Neuronal stem cell (in vitro differentiated cells): ENCODE measurements at regions not wholly inside any gene's neighbourhood (a gene's known extent, or its start where the extent isn't known, plus 50 kb on each side); places are given as distances from the start of the nearest gene placed in this dataset.

ENCODE experiments used
- DNase-seq: peaks from one replicate; pipeline ENCODE4 v3.0.0-alpha.2; 2013; ENCODE audit warnings: low spot score
- H2AFZ ChIP-seq: one replicate; pipeline ENCODE4 v1.6.1; 2013; ENCODE audit warnings: mild to moderate bottlenecking, low read length, inconsistent platforms
- H2AK5ac ChIP-seq: 2 replicates; pipeline ENCODE4 v1.6.1; 2013; ENCODE audit warnings: low read depth, mild to moderate bottlenecking, inconsistent platforms, low read length, moderate library complexity, mixed read lengths
- H2BK120ac ChIP-seq: 2 replicates; pipeline ENCODE4 v1.6.1; 2013; ENCODE audit warnings: low read depth, mild to moderate bottlenecking, inconsistent platforms, low read length, moderate library complexity, mixed read lengths
- H2BK12ac ChIP-seq: one replicate; pipeline ENCODE4 v1.6.1; 2013; ENCODE audit warnings: low read length, inconsistent platforms
- H2BK15ac ChIP-seq: 2 replicates; pipeline ENCODE4 v1.6.1; 2013; ENCODE audit warnings: mild to moderate bottlenecking, low read length, inconsistent platforms, mixed read lengths
- H2BK5ac ChIP-seq: one replicate; pipeline ENCODE4 v1.6.1; 2013; ENCODE audit warnings: inconsistent platforms, mild to moderate bottlenecking, low read length, moderate library complexity
- H3K14ac ChIP-seq: one replicate; pipeline ENCODE4 v1.6.1; 2013; ENCODE audit warnings: low read length, inconsistent platforms
- H3K18ac ChIP-seq: 2 replicates; pipeline ENCODE4 v1.6.1; 2013; ENCODE audit warnings: low read length, inconsistent platforms
- H3K23ac ChIP-seq: 2 replicates; pipeline ENCODE4 v1.6.1; 2013; ENCODE audit warnings: low read depth, mild to moderate bottlenecking, mixed read lengths, low read length, inconsistent platforms; ENCODE audit not compliant: poor library complexity
- H3K27ac ChIP-seq: replicated peaks from 3 replicates; pipeline ENCODE4 v1.5.1; 2013; ENCODE audit warnings: low read length, inconsistent platforms
- H3K27me3 ChIP-seq, 3 experiments: 2 replicates each; pipeline ENCODE4 v1.6.1; 2013; ENCODE audit warnings: low read length in 3 of 3, mild to moderate bottlenecking in 2 of 3, inconsistent platforms in 1 of 3, low read depth in 1 of 3, mixed read lengths in 1 of 3, moderate library complexity in 1 of 3; ENCODE audit not compliant: control insufficient read depth in 3 of 3, insufficient read depth in 3 of 3
- H3K36me3 ChIP-seq, 2 donors: replicated peaks in 1 of 2; 2 replicates each; pipeline ENCODE4 v1.6.1; 2013; ENCODE audit warnings: low read length in 2 of 2; ENCODE audit not compliant: control insufficient read depth in 2 of 2, insufficient read depth in 2 of 2
- H3K4ac ChIP-seq: 2 replicates; pipeline ENCODE4 v1.6.1; 2013; ENCODE audit warnings: inconsistent platforms, mild to moderate bottlenecking, low read length, moderate library complexity
- H3K4me1 ChIP-seq, 2 donors: 1 replicate in 1 of 2; 2 replicates in 1 of 2; pipeline ENCODE4 v1.6.1; 2013; ENCODE audit warnings: low read length in 2 of 2, low read depth in 1 of 2; ENCODE audit not compliant: control insufficient read depth in 2 of 2, insufficient read depth in 1 of 2
- H3K4me2 ChIP-seq: one replicate; pipeline ENCODE4 v1.6.1; 2013; ENCODE audit warnings: mild to moderate bottlenecking, low read length, inconsistent platforms; ENCODE audit not compliant: insufficient read depth, poor library complexity, severe bottlenecking
- H3K4me3 ChIP-seq, 2 donors: 2 replicates each; pipeline ENCODE4 v1.5.1; 2013; ENCODE audit warnings: low read length in 2 of 2, mild to moderate bottlenecking in 2 of 2, inconsistent platforms in 1 of 2, moderate library complexity in 1 of 2
- H3K79me1 ChIP-seq: one replicate; pipeline ENCODE4 v1.6.1; 2013; ENCODE audit warnings: low read depth, mild to moderate bottlenecking, inconsistent platforms, low read length, moderate library complexity
- H3K9ac ChIP-seq: one replicate; pipeline ENCODE4 v1.6.1; 2013; ENCODE audit warnings: mild to moderate bottlenecking, low read depth, low read length, inconsistent platforms; ENCODE audit not compliant: poor library complexity
- H3K9me3 ChIP-seq, 2 donors: replicated peaks in 1 of 2; 2 replicates each; pipeline versions ENCODE3 to v1.6.1; 2013; ENCODE audit warnings: low read length in 2 of 2, mild to moderate bottlenecking in 2 of 2, inconsistent platforms in 1 of 2, low read depth in 1 of 2, mixed read lengths in 1 of 2, moderate library complexity in 1 of 2; ENCODE audit not compliant: control insufficient read depth in 2 of 2, insufficient read depth in 1 of 2
- H4K8ac ChIP-seq: one replicate; pipeline ENCODE4 v1.6.1; 2013; ENCODE audit warnings: low read depth, mild to moderate bottlenecking, inconsistent platforms, low read length, moderate library complexity
- H4K91ac ChIP-seq: one replicate; pipeline ENCODE4 v1.6.1; 2013; ENCODE audit warnings: low read length, low read depth, mild to moderate bottlenecking, inconsistent platforms; ENCODE audit not compliant: poor library complexity
- WGBS, 2 donors: extraction: QIAGEN DNeasy Blood & Tissue Kit; methylation state at CpG; one replicate each; pipeline ENCODE4 v1.1.7; 2013; ENCODE audit warnings: missing lambda C conversion rate in 2 of 2, mixed read lengths in 1 of 2; ENCODE audit not compliant: insufficient read length in 2 of 2, insufficient replicate concordance in 1 of 2; ENCODE audit errors: extremely low coverage in 2 of 2; 5-methylcytosine and 5-hydroxymethylcytosine counted together

- Histone ChIP-seq H2BK120ac (no peak overlapping the region), H3K79me1 (no peaks in the 10 kb centered on the region), H4K91ac (no peak overlapping the region), H3K23ac (no peak overlapping the region), H3K18ac (no peak overlapping the region), H3K36me3 (no peaks in the 10 kb centered on the region), H3K4me3 (no peak overlapping the region), H2BK12ac (no peak overlapping the region), H3K4ac (no peak overlapping the region), H3K27ac (no peak overlapping the region), H2BK5ac (no peak overlapping the region), H2AFZ (no peak overlapping the region), H3K4me2 (no peak overlapping the region), H2AK5ac (no peak overlapping the region), H3K4me1 (peaks cover 7 to 17% of the 10 kb centered on the region in 2 donors), H3K9me3 (no peaks in the 10 kb centered on the region), H3K27me3 (peaks cover 0 to 18% (median 0%) of the 10 kb centered on the region in 3 experiments), H3K14ac (no peak overlapping the region), H4K8ac (no peak overlapping the region), H2BK15ac (no peak overlapping the region), H3K9ac (no peak overlapping the region)
- WGBS, 2 donors, result no CpG with 5 or more reads among the region's 3 CpGs
- DNase-seq, result no peak
Observed at GRCh38 chr9:38342532-38342931, 50.0 kb upstream of the ALDH1B1 start.

GRCh38 chr9:38342096-38342495, 50.4 kb upstream of the ALDH1B1 start:
- Histone ChIP-seq H3K27me3 (peaks cover 0 to 21% (median 0%) of the 10 kb centered on the region in 3 experiments), H4K8ac (no peak overlapping the region), H2BK120ac (no peak overlapping the region), H2BK5ac (no peak overlapping the region), H3K36me3 (no peaks in the 10 kb centered on the region), H2AFZ (no peak overlapping the region), H3K27ac (no peak overlapping the region), H3K18ac (no peak overlapping the region), H4K91ac (no peak overlapping the region), H3K14ac (no peak overlapping the region), H2BK15ac (no peak overlapping the region), H3K9me3 (no peaks in the 10 kb centered on the region), H3K4me1 (peaks cover 9 to 13% of the 10 kb centered on the region in 2 donors), H3K4me3 (no peak overlapping the region), H3K79me1 (no peaks in the 10 kb centered on the region), H3K9ac (no peak overlapping the region), H2BK12ac (no peak overlapping the region), H2AK5ac (no peak overlapping the region), H3K4ac (no peak overlapping the region), H3K23ac (no peak overlapping the region), H3K4me2 (no peak overlapping the region)
- no CpG with 5 or more reads among the region's 4 CpGs for WGBS, 2 donors
- no peak for DNase-seq

GRCh38 chr9:38339496-38339895, 53.0 kb upstream of the ALDH1B1 start:
- Histone ChIP-seq H3K4me2 (no peak overlapping the region), H3K4ac (no peak overlapping the region), H3K27ac (no peak overlapping the region), H3K4me1 (peaks cover 2 to 3% of the 10 kb centered on the region in 2 donors), H3K18ac (no peak overlapping the region), H3K4me3 (no peak overlapping the region), H3K23ac (no peak overlapping the region), H2BK15ac (no peak overlapping the region), H2BK120ac (no peak overlapping the region), H3K9me3 (no peaks in the 10 kb centered on the region), H2AFZ (no peak overlapping the region), H4K8ac (no peak overlapping the region), H3K27me3 (peaks cover 0 to 13% (median 0%) of the 10 kb centered on the region in 3 experiments), H3K9ac (no peak overlapping the region), H4K91ac (no peak overlapping the region), H2BK12ac (no peak overlapping the region), H3K14ac (no peak overlapping the region), H2AK5ac (no peak overlapping the region), H3K79me1 (no peaks in the 10 kb centered on the region), H2BK5ac (no peak overlapping the region), H3K36me3 (no peaks in the 10 kb centered on the region)
- WGBS, 2 donors, result no CpG with 5 or more reads among the region's 2 CpGs
- DNase-seq, result no peak

- Histone ChIP-seq H4K8ac (no peak overlapping the region), H3K4ac (no peak overlapping the region), H2AFZ (no peak overlapping the region), H4K91ac (no peak overlapping the region), H3K23ac (no peak overlapping the region), H2AK5ac (no peak overlapping the region), H3K27ac (no peak overlapping the region), H3K9me3 (no peaks in the 10 kb centered on the region), H2BK15ac (no peak overlapping the region), H3K36me3 (no peaks in the 10 kb centered on the region), H3K9ac (no peak overlapping the region), H3K4me1 (peaks cover 3% of the 10 kb centered on the region in 2 donors), H2BK5ac (no peak overlapping the region), H2BK12ac (no peak overlapping the region), H3K4me2 (no peak overlapping the region), H3K18ac (no peak overlapping the region), H2BK120ac (no peak overlapping the region), H3K27me3 (peaks cover 0 to 13% (median 0%) of the 10 kb centered on the region in 3 experiments), H3K79me1 (no peaks in the 10 kb centered on the region), H3K14ac (no peak overlapping the region), H3K4me3 (no peak overlapping the region)
- DNase-seq, result no peak
- no CpG with 5 or more reads among the region's 3 CpGs for WGBS, 2 donors
Observed at GRCh38 chr9:38339087-38339486, 53.4 kb upstream of the ALDH1B1 start.
